Astrocyte (in vitro differentiated cells and primary cell): ENCODE measurements at regions not wholly inside any gene's neighbourhood (a gene's known extent, or its start where the extent isn't known, plus 50 kb on each side); places are given as distances from the start of the nearest gene placed in this dataset.
"Not testable (repeated sequence)": the region's sequence is repeated elsewhere in the genome, so short reads cannot be mapped to it uniquely, and the experiment has no call there.

ENCODE experiments used
- DNase-seq: peaks from one replicate; pipeline ENCODE4 v3.0.0-alpha.2; 2010; ENCODE audit warnings: low read depth
- FAIRE-seq: peaks from 2 replicates; lab custom pipeline; 2011; peaks lifted over from hg19 to GRCh38; lab: Jason Lieb, UNC
- H2AFZ ChIP-seq: 2 replicates; pipeline ENCODE4 v1.6.0; 2012; ENCODE audit warnings: low read depth, low read length, inconsistent platforms
- H3K27ac ChIP-seq: 2 replicates; pipeline ENCODE4 v1.5.1; 2011; ENCODE audit warnings: low read depth, low read length, inconsistent platforms
- H3K27me3 ChIP-seq: 2 replicates; pipeline ENCODE4 v1.6.0; 2011; ENCODE audit warnings: low read length, inconsistent platforms; ENCODE audit not compliant: insufficient read depth
- H3K36me3 ChIP-seq: 2 replicates; pipeline ENCODE4 v1.5.1; 2011; ENCODE audit warnings: low read length, inconsistent platforms; ENCODE audit not compliant: insufficient read depth
- H3K4me1 ChIP-seq: 2 replicates; pipeline ENCODE4 v1.5.1; 2011; ENCODE audit warnings: low read length, inconsistent platforms; ENCODE audit not compliant: insufficient read depth
- H3K4me2 ChIP-seq: 2 replicates; pipeline ENCODE4 v1.6.0; 2012; ENCODE audit warnings: low read length, inconsistent platforms
- H3K4me3 ChIP-seq: 2 replicates; pipeline ENCODE4 v1.5.1; 2011; ENCODE audit warnings: low read depth, mild to moderate bottlenecking, low read length, inconsistent platforms; ENCODE audit not compliant: insufficient read depth
- H3K79me2 ChIP-seq: 2 replicates; pipeline ENCODE4 v1.6.0; 2012; ENCODE audit warnings: mild to moderate bottlenecking, low read length, inconsistent platforms; ENCODE audit not compliant: insufficient read depth
- H3K9ac ChIP-seq: 2 replicates; pipeline ENCODE4 v1.6.0; 2012; ENCODE audit warnings: mild to moderate bottlenecking, low read length, inconsistent platforms
- H3K9me3 ChIP-seq: 2 replicates; pipeline ENCODE4 v1.5.1; 2012; ENCODE audit warnings: low read depth, mild to moderate bottlenecking, low read length, inconsistent platforms; ENCODE audit not compliant: insufficient read depth
- H4K20me1 ChIP-seq: 2 replicates; pipeline ENCODE4 v1.6.0; 2012; ENCODE audit warnings: low read length, inconsistent platforms; ENCODE audit not compliant: insufficient read depth
- H3K27ac Mint-ChIP-seq: one replicate; pipeline ENCODE4 v1.8.0; 2021; ENCODE audit warnings: mild to moderate bottlenecking, mixed read lengths; ENCODE audit not compliant: unreplicated experiment
- H3K27me3 Mint-ChIP-seq: one replicate; pipeline ENCODE4 v1.8.0; 2021; ENCODE audit warnings: low read depth, mixed read lengths; ENCODE audit not compliant: unreplicated experiment
- H3K36me3 Mint-ChIP-seq: one replicate; pipeline ENCODE4 v1.8.0; 2021; ENCODE audit warnings: low read depth, mixed read lengths; ENCODE audit not compliant: unreplicated experiment
- H3K4me1 Mint-ChIP-seq: one replicate; pipeline ENCODE4 v1.8.0; 2021; ENCODE audit warnings: low read depth, mixed read lengths; ENCODE audit not compliant: unreplicated experiment
- H3K4me3 Mint-ChIP-seq: one replicate; pipeline ENCODE4 v1.8.0; 2021; ENCODE audit warnings: mild to moderate bottlenecking, moderate library complexity, mixed read lengths; ENCODE audit not compliant: unreplicated experiment
- H3K9me3 Mint-ChIP-seq: one replicate; pipeline ENCODE4 v1.8.0; 2021; ENCODE audit warnings: mild to moderate bottlenecking, mixed read lengths; ENCODE audit not compliant: unreplicated experiment
- EZH2 ChIP-seq: IDR thresholded peaks from 2 replicates; pipeline ENCODE4 v1.6.1; 2012; ENCODE audit warnings: mild to moderate bottlenecking, low read length, inconsistent platforms; ENCODE audit not compliant: insufficient read depth
- TF ChIP-seq, protein P1 (sequence below): IDR thresholded peaks from 2 replicates; pipeline ENCODE4 v1.5.1; 2011; ENCODE audit warnings: low read depth, mild to moderate bottlenecking, inconsistent platforms, low read length, moderate library complexity; ENCODE audit not compliant: insufficient read depth

DNA sequence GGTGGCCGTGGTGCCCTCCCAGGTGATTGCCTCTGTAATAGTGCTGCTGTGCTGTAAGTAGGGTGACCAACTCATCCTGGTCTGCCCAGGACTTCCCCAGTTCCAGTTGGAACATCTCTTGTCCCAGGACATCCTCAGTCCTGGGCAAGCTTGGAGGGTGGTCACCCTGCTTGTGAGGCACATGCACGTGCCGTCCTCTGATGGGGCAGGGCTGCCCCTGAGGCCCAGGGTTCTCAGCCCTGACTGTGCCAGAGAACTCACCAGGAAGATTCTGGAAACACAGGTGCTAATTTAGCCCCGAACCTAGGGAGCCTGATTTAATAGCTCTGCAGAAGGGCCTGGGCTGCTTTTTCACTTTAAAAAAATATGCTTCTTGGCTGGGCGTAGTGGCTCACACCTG, 120.9 kb upstream of the PHACTR3 start:
- H3K9ac ChIP-seq, result no peak overlapping the region
- no peak overlapping the region for H3K27ac ChIP-seq
- H3K9me3 Mint-ChIP-seq, result peaks cover 1% of the 10 kb centered on the region
- H3K36me3 Mint-ChIP-seq, result no peaks in the 10 kb centered on the region
- no peak for DNase-seq
- no peak for FAIRE-seq
- H2AFZ ChIP-seq, result no peak overlapping the region
- H3K4me1 Mint-ChIP-seq, result no peaks in the 10 kb centered on the region
- H4K20me1 ChIP-seq, result no peaks in the 10 kb centered on the region
- no peak overlapping the region for H3K4me2 ChIP-seq
- H3K36me3 ChIP-seq, result no peaks in the 10 kb centered on the region
- peaks cover 5% of the 10 kb centered on the region for H3K9me3 ChIP-seq
- no peaks in the 10 kb centered on the region for H3K4me1 ChIP-seq
- H3K27ac Mint-ChIP-seq, result no peak overlapping the region
- H3K27me3 ChIP-seq, result no peaks in the 10 kb centered on the region
- TF ChIP-seq, protein P1, sequence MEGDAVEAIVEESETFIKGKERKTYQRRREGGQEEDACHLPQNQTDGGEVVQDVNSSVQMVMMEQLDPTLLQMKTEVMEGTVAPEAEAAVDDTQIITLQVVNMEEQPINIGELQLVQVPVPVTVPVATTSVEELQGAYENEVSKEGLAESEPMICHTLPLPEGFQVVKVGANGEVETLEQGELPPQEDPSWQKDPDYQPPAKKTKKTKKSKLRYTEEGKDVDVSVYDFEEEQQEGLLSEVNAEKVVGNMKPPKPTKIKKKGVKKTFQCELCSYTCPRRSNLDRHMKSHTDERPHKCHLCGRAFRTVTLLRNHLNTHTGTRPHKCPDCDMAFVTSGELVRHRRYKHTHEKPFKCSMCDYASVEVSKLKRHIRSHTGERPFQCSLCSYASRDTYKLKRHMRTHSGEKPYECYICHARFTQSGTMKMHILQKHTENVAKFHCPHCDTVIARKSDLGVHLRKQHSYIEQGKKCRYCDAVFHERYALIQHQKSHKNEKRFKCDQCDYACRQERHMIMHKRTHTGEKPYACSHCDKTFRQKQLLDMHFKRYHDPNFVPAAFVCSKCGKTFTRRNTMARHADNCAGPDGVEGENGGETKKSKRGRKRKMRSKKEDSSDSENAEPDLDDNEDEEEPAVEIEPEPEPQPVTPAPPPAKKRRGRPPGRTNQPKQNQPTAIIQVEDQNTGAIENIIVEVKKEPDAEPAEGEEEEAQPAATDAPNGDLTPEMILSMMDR, result no peak
- no peak for TF ChIP-seq EZH2
- no peak overlapping the region for H3K4me3 Mint-ChIP-seq
- H3K4me3 ChIP-seq, result no peak overlapping the region
- no peaks in the 10 kb centered on the region for H3K79me2 ChIP-seq
- peaks cover 7% of the 10 kb centered on the region for H3K27me3 Mint-ChIP-seq

DNA sequence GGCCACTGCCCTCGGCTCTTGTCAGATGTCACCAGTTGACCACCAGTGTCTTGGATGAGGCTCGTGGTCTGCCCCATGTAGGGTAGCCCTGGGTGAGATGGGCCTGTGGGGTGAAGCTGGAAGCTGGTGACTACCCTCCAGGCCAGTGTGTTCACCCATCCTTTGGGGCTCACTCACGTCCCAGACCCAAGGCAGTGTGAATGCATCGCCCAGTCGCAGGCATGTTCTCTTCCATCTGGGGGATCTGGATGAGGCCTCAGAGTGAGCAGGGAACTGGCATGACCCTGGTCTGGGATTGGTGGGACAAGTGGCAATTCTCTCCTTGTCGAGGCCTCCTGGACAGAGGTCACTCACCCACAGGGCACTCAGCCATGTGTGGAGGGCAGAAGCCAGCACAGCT, 120.1 kb upstream of the PHACTR3 start:
- H3K9ac ChIP-seq, result no peak overlapping the region
- no peaks in the 10 kb centered on the region for H3K27me3 ChIP-seq
- H3K36me3 Mint-ChIP-seq, result no peaks in the 10 kb centered on the region
- no peaks in the 10 kb centered on the region for H4K20me1 ChIP-seq
- TF ChIP-seq EZH2, result no peak
- TF ChIP-seq, protein P1, result no peak
- no peak overlapping the region for H2AFZ ChIP-seq
- H3K4me1 ChIP-seq, result no peaks in the 10 kb centered on the region
- H3K9me3 Mint-ChIP-seq, result peaks cover 1% of the 10 kb centered on the region
- peaks cover 7% of the 10 kb centered on the region for H3K27me3 Mint-ChIP-seq
- H3K9me3 ChIP-seq, result peaks cover 5% of the 10 kb centered on the region
- no peak overlapping the region for H3K27ac Mint-ChIP-seq
- no peak overlapping the region for H3K4me3 Mint-ChIP-seq
- no peaks in the 10 kb centered on the region for H3K4me1 Mint-ChIP-seq
- no peaks in the 10 kb centered on the region for H3K36me3 ChIP-seq
- FAIRE-seq (no peak), DNase-seq (no peak)
- H3K4me3 ChIP-seq, result no peak overlapping the region
- no peak overlapping the region for H3K27ac ChIP-seq
- H3K4me2 ChIP-seq, result no peak overlapping the region
- no peaks in the 10 kb centered on the region for H3K79me2 ChIP-seq

GRCh38 chr20:59485576-59486454, 118.5 kb upstream of the PHACTR3 start:
- Histone ChIP-seq H3K4me2 (no peak overlapping the region), H3K9ac (no peak overlapping the region), H3K79me2 (no peaks in the 10 kb centered on the region), H3K4me1 (no peaks in the 10 kb centered on the region), H3K4me3 (no peak overlapping the region), H3K9me3 (peaks cover 5% of the 10 kb centered on the region), H3K27ac (no peak overlapping the region), H2AFZ (no peak overlapping the region), H3K36me3 (no peaks in the 10 kb centered on the region), H4K20me1 (no peaks in the 10 kb centered on the region), H3K27me3 (no peaks in the 10 kb centered on the region)
- H3K27ac Mint-ChIP-seq, result no peak overlapping the region
- TF ChIP-seq EZH2, result no peak
- TF ChIP-seq, protein P1, result no peak
- peaks cover 7% of the 10 kb centered on the region for H3K27me3 Mint-ChIP-seq
- H3K4me3 Mint-ChIP-seq, result no peak overlapping the region
- FAIRE-seq, result no peak
- no peaks in the 10 kb centered on the region for H3K4me1 Mint-ChIP-seq
- no peak for DNase-seq
- H3K36me3 Mint-ChIP-seq, result no peaks in the 10 kb centered on the region
- peaks cover 1% of the 10 kb centered on the region for H3K9me3 Mint-ChIP-seq

- not testable (repeated sequence) for H4K20me1 ChIP-seq, H3K4me1 ChIP-seq, H3K9me3 Mint-ChIP-seq, H3K4me3 Mint-ChIP-seq, H3K9me3 ChIP-seq, H3K27ac ChIP-seq, FAIRE-seq, H3K36me3 ChIP-seq, H3K27ac Mint-ChIP-seq, H3K36me3 Mint-ChIP-seq, H3K79me2 ChIP-seq, H3K27me3 ChIP-seq, DNase-seq, H3K4me2 ChIP-seq, H3K4me3 ChIP-seq, H2AFZ ChIP-seq, H3K27me3 Mint-ChIP-seq, H3K4me1 Mint-ChIP-seq, H3K9ac ChIP-seq
Measured at GRCh38 chr20:59488459-59488858, 115.9 kb upstream of the PHACTR3 start.
